SK-N-SH (cell line): ENCODE measurements at regions not wholly inside any gene's neighbourhood (a gene's known extent, or its start where the extent isn't known, plus 50 kb on each side); places are given as distances from the start of the nearest gene placed in this dataset.

Experiments used
- CTCF ChIA-PET: fragments of 300-600, 350-600 bp; formaldehyde crosslinking; extraction: SDS; loops from one replicate; lab custom pipeline; 2021; lab: Yijun Ruan, JAX
- POLR2A ChIA-PET: fragments of 350-600 bp; sonication (Branson Sonifier 250); formaldehyde crosslinking; extraction: SDS; loops from one replicate; lab custom pipeline; 2020; ENCODE audit warnings: antibody characterized with exemption, inconsistent platforms; lab: Yijun Ruan, JAX
- DNase-seq: peaks from one replicate; pipeline ENCODE4 v3.0.0; 2012
- H2AFZ ChIP-seq: fragments of 200-600 bp; sonication (generic); 2 replicates; pipeline ENCODE4 v1.8.1; 2016; ENCODE audit warnings: antibody characterized with exemption, mild to moderate bottlenecking, low read depth
- H3F3A ChIP-seq: fragments of 200-600 bp; sonication (generic); replicated peaks from 2 replicates; pipeline ENCODE3; 2016; ENCODE audit warnings: antibody characterized with exemption, mild to moderate bottlenecking; ENCODE audit not compliant: insufficient read depth
- H3K27ac ChIP-seq, 2 experiments: fragments of 200-500 bp in 1 of 2; fragments of 200-600 bp in 1 of 2; sonication (Bioruptor generic) in 1 of 2; sonication (generic), shearing (Covaris generic) in 1 of 2; 2 replicates each; pipeline versions ENCODE4 v1.5.1 to v1.6.1; 2014 to 2016; ENCODE audit warnings: low read depth in 2 of 2, inconsistent platforms in 1 of 2, low read length in 1 of 2, mild to moderate bottlenecking in 1 of 2, mixed read lengths in 1 of 2
- H3K27me3 ChIP-seq: fragments of 200-600 bp; sonication (generic), shearing (Covaris generic); 2 replicates; pipeline ENCODE4 v1.6.1; 2016; ENCODE audit warnings: mixed run types; ENCODE audit not compliant: insufficient read depth
- H3K36me3 ChIP-seq, 2 experiments: fragments of 200-500 bp in 1 of 2; fragments of 200-600 bp in 1 of 2; sonication (Bioruptor generic) in 1 of 2; sonication (generic) in 1 of 2; replicated peaks in 1 of 2; 2 replicates each; pipeline versions ENCODE3 to v1.5.1; 2014 to 2016; ENCODE audit warnings: low read length in 1 of 2, mild to moderate bottlenecking in 1 of 2; ENCODE audit not compliant: insufficient read depth in 2 of 2, control insufficient read depth in 1 of 2
- H3K4me1 ChIP-seq, 2 experiments: fragments of 200-500 bp in 1 of 2; fragments of 200-600 bp in 1 of 2; sonication (Bioruptor generic) in 1 of 2; sonication (generic), shearing (Covaris generic) in 1 of 2; 2 replicates each; pipeline versions ENCODE4 v1.5.1 to v1.6.1; 2014 to 2016; ENCODE audit warnings: low read depth in 1 of 2, low read length in 1 of 2, mixed run types in 1 of 2; ENCODE audit not compliant: insufficient read depth in 2 of 2, control insufficient read depth in 1 of 2
- H3K4me2 ChIP-seq: fragments of 200-600 bp; sonication (generic), shearing (Covaris generic); 2 replicates; pipeline ENCODE4 v1.6.1; 2017; ENCODE audit warnings: mixed run types
- H3K4me3 ChIP-seq, 2 experiments: fragments of 200-500 bp in 1 of 2; fragments of 200-600 bp in 1 of 2; sonication (Bioruptor generic) in 1 of 2; sonication (generic), shearing (Covaris generic) in 1 of 2; 2 replicates each; pipeline versions ENCODE4 v1.5.1 to v1.8.1; 2014 to 2016; ENCODE audit warnings: low read depth in 2 of 2, inconsistent platforms in 1 of 2, low read length in 1 of 2, mild to moderate bottlenecking in 1 of 2, mixed read lengths in 1 of 2, moderate library complexity in 1 of 2
- H3K79me2 ChIP-seq: fragments of 200-600 bp; sonication (generic); 2 replicates; pipeline ENCODE4 v1.8.1; 2017; ENCODE audit warnings: mild to moderate bottlenecking; ENCODE audit not compliant: insufficient read depth
- H3K9ac ChIP-seq: fragments of 200-600 bp; sonication (generic); 2 replicates; pipeline ENCODE4 v1.6.1; 2017; ENCODE audit warnings: mixed run types
- H3K9me2 ChIP-seq: fragments of 200-600 bp; sonication (generic); 2 replicates; pipeline ENCODE4 v1.6.1; 2017; ENCODE audit warnings: mixed run types
- H3K9me3 ChIP-seq: fragments of 200-600 bp; sonication (generic); 2 replicates; pipeline ENCODE4 v1.6.1; 2017; ENCODE audit warnings: mixed run types, mild to moderate bottlenecking, moderate library complexity
- H4K20me1 ChIP-seq: fragments of 200-600 bp; sonication (generic); 2 replicates; pipeline ENCODE4 v1.6.1; 2017; ENCODE audit warnings: mild to moderate bottlenecking, mixed run types; ENCODE audit not compliant: insufficient read depth
- CHD2 ChIP-seq: fragments of 150-350 bp; IDR thresholded peaks from 2 replicates; pipeline ENCODE4 v1.6.1; 2018; ENCODE audit warnings: low read length; ENCODE audit not compliant: partially characterized antibody
- CTCF ChIP-seq: fragments of 200-600 bp; sonication (generic); IDR thresholded peaks from 2 replicates; pipeline ENCODE4 v1.6.1; 2017; ENCODE audit warnings: antibody characterized with exemption, mild to moderate bottlenecking, moderate library complexity
- EP300 ChIP-seq, 2 experiments: IDR thresholded peaks; 2 replicates each; pipeline versions ENCODE4 v1.4.0 to v1.6.1; 2012; ENCODE audit warnings: borderline replicate concordance in 1 of 2, low read depth in 1 of 2, low read length in 1 of 2
- EZH2phosphoT487 ChIP-seq: fragments of 200-600 bp; sonication (generic); IDR thresholded peaks from 2 replicates; pipeline ENCODE4 v1.6.1; 2017; ENCODE audit warnings: low read depth, mixed run types, mild to moderate bottlenecking, antibody characterized with exemption, moderate library complexity, borderline replicate concordance
- GATA2 ChIP-seq: sonication (generic); formaldehyde crosslinking; IDR thresholded peaks from 2 replicates; pipeline ENCODE4 v1.5.0; 2020; ENCODE audit warnings: mild to moderate bottlenecking, missing genetic modification reagents
- JUND ChIP-seq: IDR thresholded peaks from 2 replicates; pipeline ENCODE4 v1.4.0; 2012
- MEF2A ChIP-seq: IDR thresholded peaks from 2 replicates; pipeline ENCODE4 v1.4.0; 2012; ENCODE audit warnings: low read depth, borderline replicate concordance
- MXI1 ChIP-seq: IDR thresholded peaks from 2 replicates; pipeline ENCODE4 v1.6.1; 2012; ENCODE audit warnings: mild to moderate bottlenecking, low read depth, low read length, improper control_type of control experiment
- NFIC ChIP-seq: IDR thresholded peaks from 2 replicates; pipeline ENCODE4 v1.4.0; 2012; ENCODE audit warnings: borderline replicate concordance
- NRF1 ChIP-seq: IDR thresholded peaks from 2 replicates; pipeline ENCODE4 v1.6.1; 2012; ENCODE audit warnings: low read depth, mild to moderate bottlenecking, low read length
- RAD21 ChIP-seq: IDR thresholded peaks from 2 replicates; pipeline ENCODE4 v1.6.1; 2012; ENCODE audit warnings: mild to moderate bottlenecking, low read length
- REST ChIP-seq: IDR thresholded peaks from 2 replicates; pipeline ENCODE4 v1.6.1; 2012; ENCODE audit warnings: mild to moderate bottlenecking, low read depth, low read length, moderate library complexity
- RFX5 ChIP-seq: IDR thresholded peaks from 2 replicates; pipeline ENCODE4 v1.6.1; 2012; ENCODE audit warnings: mild to moderate bottlenecking, improper control_type of control experiment, low read length
- RXRA ChIP-seq: IDR thresholded peaks from 2 replicates; pipeline ENCODE4 v1.4.0; 2012; ENCODE audit warnings: low read depth, mild to moderate bottlenecking, borderline replicate concordance
- SIN3A ChIP-seq: IDR thresholded peaks from 2 replicates; pipeline ENCODE4 v1.6.1; 2012; ENCODE audit warnings: low read depth, mild to moderate bottlenecking, low read length, moderate library complexity, borderline replicate concordance
- SMC3 ChIP-seq: IDR thresholded peaks from 2 replicates; pipeline ENCODE4 v1.6.1; 2012; ENCODE audit warnings: low read depth, low read length, improper control_type of control experiment
- TEAD4 ChIP-seq: IDR thresholded peaks from 2 replicates; pipeline ENCODE4 v1.4.0; 2012; ENCODE audit warnings: mild to moderate bottlenecking, borderline replicate concordance; ENCODE audit not compliant: insufficient read depth
- ZBTB33 ChIP-seq: IDR thresholded peaks from 2 replicates; pipeline ENCODE4 v1.4.0; 2012; ENCODE audit warnings: low read depth, borderline replicate concordance
- WGBS: methylation state at CpG from one replicate; pipeline ENCODE4 v1.1.6; 2017; ENCODE audit warnings: low lambda C conversion rate; 5-methylcytosine and 5-hydroxymethylcytosine counted together

DNA sequence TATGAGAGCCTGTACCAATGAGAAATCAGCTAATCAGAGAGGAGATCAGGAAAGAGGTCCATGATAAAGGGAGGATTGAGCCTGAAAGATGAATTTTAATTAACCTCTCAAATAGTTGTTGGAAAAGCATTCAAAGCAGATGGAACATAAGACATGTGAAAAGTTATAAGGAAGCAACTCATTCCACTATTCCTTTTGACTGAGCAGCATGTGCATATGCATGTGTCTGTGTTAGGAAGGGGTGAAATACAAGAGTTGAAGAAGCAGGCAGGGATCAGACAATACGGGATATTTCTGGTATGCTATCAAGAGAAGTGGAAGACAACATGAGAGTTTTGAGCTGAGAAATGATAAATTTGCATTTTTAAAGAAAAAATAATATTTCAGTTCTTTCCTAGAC, 624.8 kb upstream of the PTCHD4 start:
- 16% methylated on average over 1 of the region's 1 CpG for WGBS
- H2AFZ ChIP-seq = no peak overlapping the region
- no peaks in the 10 kb centered on the region for H4K20me1 ChIP-seq
- H3K36me3 ChIP-seq = no peaks in the 10 kb centered on the region
- H3K79me2 ChIP-seq = no peaks in the 10 kb centered on the region
- H3K9me3 ChIP-seq = no peaks in the 10 kb centered on the region
- peaks cover 8% of the 10 kb centered on the region for H3F3A ChIP-seq
- H3K9me2 ChIP-seq = no peaks in the 10 kb centered on the region
- no peak overlapping the region for H3K4me2 ChIP-seq
- no peak for DNase-seq
- H3K4me1 ChIP-seq = no peaks in the 10 kb centered on the region; a peak in 1 of 4 replicates
- peak overlapping the region in 1 of 2 experiments; percentile 79; a peak in 1 of 4 replicates for H3K27ac ChIP-seq
- CTCF ChIA-PET = interaction anchor here (1.6 kb wide), 1 partner anchor 15 kb away, joined by 6 read pairs; no protein-coding TSS in a partner anchor
- no peak overlapping the region for H3K4me3 ChIP-seq
- no peak overlapping the region for H3K9ac ChIP-seq
- no peaks in the 10 kb centered on the region for H3K27me3 ChIP-seq
- TF ChIP-seq NFIC (no peak), REST (no peak), TEAD4 (no peak), RXRA (no peak), SMC3 (no peak), EZH2phosphoT487 (no peak), CTCF (no peak), SIN3A (no peak), GATA2 (no peak), EP300 (IDR thresholded peaks at IDR 0.05; ENCODE audit: borderline replicate concordance in 1 of 2, low read depth in 1 of 2, low read length in 1 of 2) (no peak), JUND (no peak), NRF1 (no peak), RFX5 (no peak), MXI1 (no peak), MEF2A (no peak), ZBTB33 (no peak), CHD2 (no peak), RAD21 (no peak)
- POLR2A ChIA-PET = no interaction called here
